GM19238 (cell line): ENCODE measurements at regions not wholly inside any gene's neighbourhood (a gene's known extent, or its start where the extent isn't known, plus 50 kb on each side); places are given as distances from the start of the nearest gene placed in this dataset.
A peak's percentile ranks its signal among the peaks of the same experiment; 100 is the strongest.

Experiments used
- DNase-seq: peaks from one replicate; pipeline ENCODE4 v3.0.0; 2011; ENCODE audit warnings: low spot score; ENCODE audit not compliant: insufficient read length

DNA sequence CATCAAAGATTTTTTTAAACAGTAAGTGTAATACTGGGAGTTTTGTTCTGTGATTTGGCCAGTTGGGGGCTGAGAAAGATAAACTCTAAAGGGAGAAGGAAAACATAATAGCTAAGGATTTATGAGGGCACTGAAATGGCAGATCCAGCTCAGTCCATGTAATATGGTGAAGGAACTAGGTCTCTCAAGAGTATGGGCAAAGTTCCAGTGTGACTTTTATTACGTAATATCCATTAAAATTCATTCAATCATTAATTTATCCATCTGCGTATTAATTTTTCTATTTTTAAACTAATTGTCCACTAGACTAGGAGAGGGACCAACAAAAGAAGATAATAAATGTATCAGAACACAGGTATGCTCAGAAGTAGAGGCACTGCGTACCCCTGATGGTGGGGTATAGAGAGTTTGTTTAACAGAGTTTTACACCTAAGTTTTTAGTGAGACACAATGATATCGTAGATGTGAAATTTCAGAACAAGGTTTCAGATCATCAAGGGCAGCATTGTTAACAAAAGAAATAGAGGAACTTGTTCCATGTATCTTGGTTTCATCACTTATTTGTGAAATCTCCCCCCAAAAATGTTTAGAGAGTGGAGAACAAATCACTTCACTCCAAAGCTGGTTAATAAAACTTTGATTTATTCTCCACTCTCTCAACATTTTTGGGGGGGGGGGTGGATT lies 351.1 kb downstream of the GRXCR1 start:
- DNase-seq, result no peak

DNA sequence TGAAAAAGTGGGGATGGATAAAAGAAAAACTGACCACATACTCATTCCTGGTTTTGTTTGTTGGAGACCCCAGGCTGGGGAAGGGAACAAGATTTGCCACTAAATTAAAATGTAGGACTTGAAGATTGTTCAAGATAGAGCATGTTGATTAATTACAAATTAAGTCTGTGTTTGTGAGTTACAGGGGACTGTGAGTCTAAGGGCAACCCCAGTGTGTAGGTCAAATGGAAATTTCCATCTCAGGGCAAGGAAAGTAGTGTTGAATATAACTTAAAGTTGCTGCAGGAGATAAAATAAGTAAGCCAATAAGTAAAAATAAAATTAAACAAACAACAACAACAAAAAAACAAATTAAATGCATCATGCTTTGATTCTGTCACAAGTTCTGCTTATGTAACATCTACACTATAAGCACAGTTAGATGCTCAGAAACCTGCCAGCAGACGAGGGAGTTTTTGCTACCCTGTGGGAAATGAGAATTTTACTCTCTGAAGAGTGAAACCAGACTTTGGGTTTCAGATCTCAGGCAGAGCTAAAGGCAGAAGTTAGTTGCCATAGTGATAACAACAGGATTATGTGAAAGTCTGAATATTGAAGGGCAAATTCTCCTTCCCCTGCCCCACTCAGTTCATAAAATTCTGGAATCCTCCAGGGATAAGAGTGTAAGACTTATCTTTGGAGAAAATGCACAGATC lies 352.3 kb downstream of the GRXCR1 start:
- DNase-seq, result peak; percentile 8

DNA sequence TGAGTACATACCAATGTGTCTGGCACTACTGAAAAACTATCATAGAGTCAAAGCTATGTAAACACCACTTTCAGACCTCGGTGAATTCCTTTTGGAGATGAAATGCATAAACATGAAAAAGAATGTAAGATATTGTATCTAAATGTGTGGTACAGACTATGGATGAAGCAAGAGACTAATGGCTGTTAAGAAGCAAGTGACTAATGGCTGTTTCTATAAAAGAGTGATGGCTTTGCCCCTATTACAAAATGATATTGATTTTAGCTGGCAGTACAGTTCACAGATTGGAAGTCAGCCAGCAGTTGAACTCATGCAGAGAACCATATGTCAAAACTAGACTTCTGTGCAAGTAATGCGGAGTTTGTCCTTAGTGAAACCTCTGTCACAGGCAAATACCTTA lies 359.3 kb downstream of the GRXCR1 start:
- DNase-seq, result no peak

DNA sequence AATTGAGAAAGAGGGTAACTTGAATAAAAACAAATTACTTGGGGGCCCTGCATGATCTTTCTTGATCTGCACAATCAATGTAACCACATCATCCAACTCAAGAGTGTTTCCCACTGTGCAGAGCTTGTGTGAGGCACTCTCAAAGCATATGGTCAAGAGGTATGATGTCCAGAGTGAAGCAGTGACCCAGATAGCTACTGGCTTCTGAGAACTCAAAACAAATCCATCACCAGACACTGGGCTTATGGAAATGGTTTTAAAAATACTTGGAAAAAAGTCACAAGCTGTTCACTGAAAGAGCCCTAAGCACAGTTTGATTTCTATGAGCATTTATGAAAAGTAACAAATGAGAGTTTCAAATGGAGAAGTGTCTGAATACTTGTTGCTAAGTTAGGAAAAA lies 361.0 kb downstream of the GRXCR1 start:
- DNase-seq, result no peak

DNA sequence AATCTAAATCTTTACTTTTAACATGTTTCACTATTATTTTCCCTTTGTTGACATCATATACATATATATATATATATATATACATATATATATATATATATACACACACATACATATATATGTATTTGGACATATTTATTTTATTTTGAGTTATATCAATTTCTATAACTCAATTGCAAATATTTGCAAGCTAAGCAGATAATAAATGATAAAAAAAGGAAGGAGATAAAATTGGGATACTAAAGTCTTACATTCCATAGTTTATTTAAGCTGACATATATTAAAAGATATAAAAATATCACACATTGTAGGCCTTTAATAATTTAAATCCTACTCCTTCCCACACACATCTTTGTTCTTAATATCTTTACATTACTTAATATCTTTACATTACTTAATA lies 372.2 kb downstream of the GRXCR1 start:
- no peak for DNase-seq

DNA sequence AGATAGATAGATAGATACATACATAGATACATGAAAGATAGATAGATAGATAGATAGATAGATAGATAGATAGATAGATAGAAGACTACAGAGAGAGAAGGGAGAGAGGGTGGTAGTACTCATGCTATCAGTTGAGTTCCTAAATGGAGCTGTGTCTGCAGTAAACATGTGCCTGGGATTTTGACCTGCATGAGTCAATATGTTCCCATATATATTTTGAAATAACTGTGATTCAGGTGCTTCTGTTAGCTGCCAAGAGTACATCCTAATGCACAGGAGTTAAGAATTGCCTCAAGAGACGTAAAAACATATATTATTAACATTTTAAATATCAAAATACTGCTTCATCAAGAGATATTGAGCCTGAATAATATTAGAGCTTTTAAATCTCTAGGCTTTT lies 379.4 kb downstream of the GRXCR1 start:
- DNase-seq, result no peak

DNA sequence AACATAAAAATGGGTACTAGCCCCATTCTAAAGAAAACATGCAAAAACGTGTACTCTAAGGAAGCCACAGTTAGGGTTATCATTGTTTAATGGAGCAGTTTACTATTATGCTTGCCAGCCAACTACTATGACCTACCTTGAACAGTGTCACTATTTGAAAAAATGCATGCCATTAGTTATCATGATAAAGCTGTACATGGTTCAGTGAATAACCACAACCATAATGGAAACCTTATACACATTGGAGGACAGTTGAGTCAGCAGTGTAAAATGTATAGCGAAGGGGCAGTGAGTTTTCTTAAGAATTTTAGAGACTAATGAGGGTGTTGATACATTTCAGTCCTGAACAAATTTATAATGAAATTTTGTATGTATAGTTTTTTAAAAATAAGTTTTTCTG lies 381.9 kb downstream of the GRXCR1 start:
- no peak for DNase-seq

DNA sequence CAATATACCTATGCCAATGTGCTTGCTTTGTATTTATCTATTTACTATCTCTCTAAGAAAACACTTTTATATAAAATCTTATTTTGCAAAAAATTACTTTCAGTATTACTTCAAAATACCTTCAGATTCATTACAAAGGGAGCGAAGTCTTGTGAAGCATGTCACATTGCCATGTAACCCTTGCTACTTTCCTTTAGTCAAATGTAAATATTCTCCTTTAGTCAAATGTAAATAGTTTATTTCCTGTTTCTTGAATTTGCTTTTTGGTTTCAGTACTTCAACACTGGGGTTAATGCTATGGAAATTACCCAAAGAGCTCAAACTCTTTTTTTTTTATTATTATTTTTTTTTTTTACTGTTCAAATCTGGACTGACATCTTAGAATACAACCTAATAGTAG lies 383.3 kb downstream of the GRXCR1 start:
- no peak for DNase-seq

DNA sequence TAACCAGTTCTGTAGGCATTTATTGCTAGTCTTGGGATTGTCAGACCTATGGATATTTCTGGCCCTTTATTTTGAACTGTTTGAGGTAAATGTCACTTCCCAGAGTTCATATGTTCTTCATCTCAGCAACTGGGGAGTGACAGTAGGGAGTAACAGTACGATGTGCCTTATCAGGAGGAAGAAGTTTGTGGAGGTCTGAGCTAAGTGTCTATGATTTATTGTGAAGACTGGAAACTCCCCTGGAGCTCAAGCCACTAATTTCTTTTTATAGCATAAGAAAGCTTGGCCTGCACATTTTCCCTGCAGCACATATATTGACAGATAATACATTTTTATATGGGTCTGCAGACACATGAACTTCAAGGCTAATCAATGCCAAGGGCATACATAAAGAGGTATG lies 383.8 kb downstream of the GRXCR1 start:
- DNase-seq, result no peak

DNA sequence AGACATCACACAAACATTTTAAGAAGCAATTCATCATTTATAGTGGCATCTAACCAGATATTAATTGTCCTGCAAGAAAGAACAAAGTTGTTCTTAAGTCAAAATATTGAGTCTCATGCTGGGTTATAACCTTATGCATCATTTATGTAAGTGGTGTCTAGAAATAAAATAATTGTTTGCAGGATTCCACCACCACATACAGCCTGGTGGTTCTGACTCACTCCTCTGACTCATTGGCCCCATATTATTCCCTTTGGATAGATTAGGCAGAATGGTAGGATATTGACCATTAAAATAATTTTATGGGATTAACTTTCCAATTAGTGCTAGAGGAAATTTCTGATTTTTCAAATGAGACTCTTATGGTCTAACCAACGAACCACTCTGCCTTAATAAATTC lies 384.5 kb downstream of the GRXCR1 start:
- DNase-seq, result no peak

DNA sequence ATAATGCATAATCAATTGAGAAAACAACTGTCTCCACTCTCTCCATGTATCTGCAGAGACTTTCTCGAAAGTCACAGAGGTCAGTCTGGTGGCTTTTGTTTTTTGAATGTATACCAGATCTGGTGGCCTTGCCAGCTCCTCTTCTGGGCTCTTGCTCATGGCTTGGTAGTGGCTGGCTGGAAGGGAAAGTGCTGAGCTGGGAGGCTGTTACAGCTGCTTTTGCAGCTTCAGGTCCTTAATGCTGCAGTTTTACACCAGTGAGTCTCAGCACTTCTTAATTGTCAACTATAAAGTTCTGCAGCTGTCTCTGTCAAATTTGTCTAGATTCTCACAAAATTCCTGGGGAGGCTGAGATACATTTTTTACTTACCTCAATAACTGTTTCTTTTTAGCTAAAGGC lies 390.0 kb downstream of the GRXCR1 start:
- no peak for DNase-seq

DNA sequence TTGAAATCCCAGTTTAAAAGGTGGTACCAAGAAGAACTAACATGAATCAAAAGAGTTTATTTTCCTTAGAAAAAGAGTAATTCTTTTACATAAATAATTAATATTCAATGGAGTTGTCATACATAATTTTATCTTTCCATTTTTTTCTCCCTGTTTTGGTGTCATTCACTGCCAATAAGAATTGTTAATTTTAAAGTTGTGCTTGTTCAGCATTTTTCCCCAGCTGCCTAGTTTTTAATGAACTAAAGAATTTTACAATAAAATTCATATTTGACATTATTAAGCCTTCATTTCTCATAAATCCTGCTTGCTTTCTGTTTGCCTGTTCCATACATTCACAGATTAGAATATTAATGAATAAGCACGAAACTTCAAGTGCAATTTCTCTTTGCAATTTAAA lies 393.6 kb downstream of the GRXCR1 start:
- no peak for DNase-seq

DNA sequence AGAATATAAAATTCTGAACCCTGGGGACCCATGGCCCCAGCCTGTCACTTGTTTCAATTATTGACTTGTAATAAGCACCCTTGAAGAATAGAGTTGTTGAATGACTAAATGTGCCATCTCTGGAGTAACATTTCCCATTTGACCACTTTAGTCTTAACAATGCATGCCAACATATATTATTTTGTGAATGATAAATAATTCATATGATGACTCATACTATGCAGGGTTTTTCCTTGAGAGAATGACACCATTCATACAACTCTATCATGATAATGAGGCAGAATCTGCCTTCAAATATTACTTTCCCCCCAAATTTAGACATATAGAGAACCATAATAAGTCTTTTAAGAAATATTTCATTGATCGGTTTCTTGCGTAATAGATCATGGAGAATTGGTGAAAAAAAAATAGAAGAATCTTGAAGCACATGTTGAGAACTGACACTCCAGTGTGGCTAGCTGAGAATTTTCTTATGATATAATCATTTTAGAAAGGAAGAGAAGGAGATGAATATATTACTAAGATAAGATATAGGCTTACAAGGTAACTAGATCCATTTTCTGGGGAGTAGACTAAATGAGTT lies 404.5 kb downstream of the GRXCR1 start:
- no peak for DNase-seq

DNA sequence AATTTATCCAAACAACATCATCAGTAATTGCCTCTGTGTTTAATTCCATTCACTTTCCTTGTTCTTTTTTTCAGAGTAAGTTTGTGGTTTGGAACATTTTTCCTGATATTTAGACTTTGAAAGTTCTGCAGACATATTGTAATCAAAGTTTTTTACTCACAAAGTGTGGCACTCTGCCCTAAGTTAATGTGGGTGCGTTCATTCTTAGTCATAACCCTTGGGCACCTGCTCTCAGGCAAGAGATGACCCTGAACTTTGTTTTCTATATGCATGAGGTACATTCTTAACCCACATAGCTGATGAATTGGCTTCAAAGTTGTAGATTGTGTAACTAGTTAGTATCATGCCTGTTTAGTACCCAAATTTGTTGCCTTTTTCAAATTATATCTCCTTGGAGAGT lies 424.3 kb downstream of the GRXCR1 start:
- no peak for DNase-seq

DNA sequence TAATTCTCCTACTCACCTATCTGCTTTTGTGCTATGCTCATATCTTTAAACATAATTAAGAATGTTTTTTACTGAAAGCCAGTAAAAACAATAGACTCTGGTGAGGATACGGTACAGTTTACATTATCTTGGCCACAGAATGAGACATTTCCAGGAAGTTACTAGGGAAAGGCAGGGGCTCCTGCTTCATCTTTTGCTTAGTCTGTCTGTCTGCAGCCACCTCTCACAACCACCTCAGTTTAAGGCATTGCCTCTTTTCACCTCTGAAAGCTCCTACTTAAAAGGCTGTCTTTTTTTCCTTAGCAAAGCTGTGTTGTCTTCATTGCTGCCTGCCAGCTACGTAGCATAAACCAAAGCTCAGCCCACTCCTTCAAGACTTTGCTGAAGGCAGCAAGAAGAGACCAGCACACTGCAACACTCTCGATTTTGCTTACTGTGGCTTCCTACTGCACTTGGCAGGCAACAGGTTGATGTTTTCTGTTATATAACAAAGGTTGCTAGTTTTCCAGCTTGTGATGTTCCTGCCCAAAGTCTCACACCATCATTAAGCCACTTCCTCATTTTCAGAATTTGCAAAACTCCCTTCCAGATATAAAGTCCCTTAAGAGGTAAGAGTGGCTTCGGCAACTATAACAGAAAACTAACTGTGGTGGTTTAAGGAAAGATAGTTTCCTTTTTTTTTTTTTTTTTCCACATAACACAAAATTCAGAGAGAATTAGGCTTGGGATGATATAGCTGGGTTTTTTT lies 432.9 kb downstream of the GRXCR1 start:
- DNase-seq, result no peak

DNA sequence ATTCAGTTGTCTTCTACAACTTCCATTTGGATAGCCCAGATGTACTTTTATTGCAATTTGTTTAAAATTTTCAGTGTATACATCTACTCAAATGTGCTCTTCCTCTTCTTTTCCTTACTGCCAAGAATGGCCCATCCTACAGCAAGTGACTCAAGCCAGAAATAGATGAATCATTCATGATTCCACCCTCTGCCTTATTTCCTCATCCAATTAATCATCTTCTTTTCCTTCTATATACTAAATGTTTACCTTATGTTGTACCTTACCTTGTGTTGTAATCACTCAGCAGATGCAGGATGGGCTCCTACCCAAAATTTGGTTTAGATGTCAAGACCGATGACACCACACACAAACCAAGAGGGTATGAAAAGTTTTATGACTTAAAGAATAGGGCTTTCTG lies 437.8 kb downstream of the GRXCR1 start:
- no peak for DNase-seq

DNA sequence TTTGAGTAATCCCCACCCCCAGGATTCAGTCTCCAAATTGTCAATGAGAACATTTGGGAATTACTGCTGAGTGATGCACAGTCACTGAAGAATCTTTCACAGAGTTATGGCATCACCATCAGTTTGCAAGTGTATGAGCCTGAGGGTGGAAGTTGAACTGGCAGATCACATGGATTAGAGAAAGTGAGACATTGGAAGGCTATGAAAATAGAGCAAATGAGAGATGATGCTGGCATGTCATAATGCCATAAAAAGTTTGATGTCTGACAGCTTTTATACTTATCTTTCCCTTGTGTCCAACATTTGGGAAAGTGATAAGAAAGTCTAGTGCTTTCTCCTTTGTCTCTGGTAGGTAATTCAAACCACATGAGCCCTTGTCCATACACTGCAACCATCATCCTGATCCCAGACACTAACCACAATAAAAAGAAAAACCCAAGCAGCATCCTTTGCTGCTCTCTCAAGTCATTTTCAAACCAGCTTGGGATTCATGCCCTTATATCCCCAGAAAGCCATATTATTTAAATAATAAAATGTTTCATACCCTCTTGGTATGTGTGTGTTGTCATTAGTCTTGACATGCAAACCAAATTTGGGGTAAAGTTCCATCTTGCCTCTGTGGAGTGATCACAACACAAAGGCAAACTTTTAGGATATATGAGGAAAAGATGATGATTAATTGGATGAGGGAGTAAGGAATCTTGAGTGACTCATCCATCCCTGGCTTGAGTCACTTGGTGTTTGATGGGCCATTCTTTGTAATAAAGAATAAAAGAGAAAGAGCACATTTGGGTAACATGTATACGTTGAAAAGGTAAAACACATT lies 438.9 kb downstream of the GRXCR1 start:
- no peak for DNase-seq

DNA sequence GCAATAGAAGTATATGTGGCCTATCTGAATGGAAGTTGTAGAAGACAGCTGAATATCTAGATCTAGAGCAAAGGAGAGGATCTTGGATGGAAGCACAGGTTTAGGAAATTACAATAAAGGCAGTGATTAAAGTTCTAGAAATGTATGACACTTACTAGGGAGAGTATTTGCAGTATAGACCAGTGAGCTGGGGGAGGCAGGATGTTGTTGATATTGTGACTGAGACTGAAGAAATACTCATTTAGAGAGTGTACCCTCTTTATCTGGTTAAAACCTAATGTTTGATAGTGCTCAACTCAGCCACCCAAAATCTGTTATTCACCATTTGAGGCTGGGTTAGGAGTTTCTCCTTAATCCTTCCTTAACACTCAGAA lies 439.5 kb downstream of the GRXCR1 start:
- DNase-seq, result no peak

DNA sequence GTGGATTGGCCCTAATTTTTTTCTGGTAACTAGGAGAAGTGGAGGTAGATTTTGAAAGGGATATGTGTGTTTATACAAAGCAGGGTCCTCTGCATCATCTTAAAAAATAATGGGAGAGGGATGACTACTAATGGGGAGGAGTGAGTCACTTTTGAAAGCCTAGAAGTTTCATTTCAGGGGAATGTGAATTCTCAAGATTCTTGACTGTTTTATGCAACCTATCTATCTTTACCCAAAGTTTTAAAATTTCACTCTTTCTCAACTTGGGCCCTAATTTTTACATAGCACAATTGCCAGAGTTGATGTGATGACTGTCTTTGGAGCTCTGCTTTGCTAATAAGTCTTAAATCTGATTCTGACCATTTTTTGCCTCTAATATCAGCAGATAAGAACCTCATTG lies 445.2 kb downstream of the GRXCR1 start:
- no peak for DNase-seq

DNA sequence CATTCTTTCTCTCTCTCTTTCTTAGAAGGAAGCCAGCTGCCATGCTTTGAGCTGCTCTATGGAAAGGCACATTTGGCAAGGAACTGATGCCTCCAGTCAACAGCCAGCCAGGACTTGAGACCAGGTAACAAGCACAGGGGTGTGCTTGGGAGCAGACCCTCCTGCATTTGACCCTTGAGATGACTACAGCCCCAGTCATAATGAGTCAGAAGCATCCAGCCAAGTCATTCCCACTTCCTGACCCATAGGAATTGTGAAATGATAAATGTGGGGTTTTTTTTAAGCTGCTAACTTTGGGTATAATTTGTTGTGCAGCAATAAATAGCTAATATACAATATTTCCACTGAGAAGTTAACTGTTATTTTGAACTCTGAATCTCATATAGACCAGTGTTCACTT lies 446.9 kb downstream of the GRXCR1 start:
- no peak for DNase-seq

DNA sequence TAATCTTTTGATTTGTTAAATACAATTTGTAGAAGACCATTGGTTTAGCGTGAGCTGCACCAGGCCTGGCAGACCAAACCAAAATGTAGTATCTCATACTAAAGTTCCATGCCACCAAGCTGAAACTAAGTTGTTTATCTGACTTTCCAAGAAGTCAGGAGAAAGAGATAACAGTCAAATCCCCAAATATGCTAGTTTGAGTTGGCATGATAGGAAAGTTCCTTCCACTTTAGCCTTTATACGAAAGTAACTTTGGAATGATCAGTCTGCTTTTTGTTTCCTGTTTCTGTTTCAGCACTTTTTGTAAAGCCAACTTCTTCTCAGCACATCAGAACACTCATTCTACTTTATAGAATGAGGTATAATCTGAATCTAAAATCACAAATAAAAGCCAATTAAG lies 449.2 kb downstream of the GRXCR1 start:
- no peak for DNase-seq

DNA sequence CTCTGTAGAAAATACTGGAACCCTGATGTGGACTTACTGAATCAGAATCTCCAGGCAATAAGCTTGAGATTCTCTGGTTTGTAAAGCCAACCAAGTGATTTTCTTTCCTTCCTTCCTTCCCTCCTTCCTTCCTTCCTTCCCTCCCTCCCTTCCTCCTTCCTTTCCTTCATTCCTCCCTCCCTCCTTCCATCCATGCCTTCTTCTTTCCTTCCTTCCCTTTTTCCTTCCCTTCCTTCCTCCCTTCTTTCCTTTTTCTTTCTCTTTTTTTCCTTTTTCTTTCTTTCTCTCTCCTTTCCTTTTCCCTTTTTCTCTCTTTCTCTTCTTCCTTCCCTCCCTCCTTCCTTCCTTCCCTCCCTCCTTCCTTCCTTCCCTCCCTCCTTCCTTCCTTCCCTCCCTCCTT lies 450.8 kb downstream of the GRXCR1 start:
- DNase-seq, result no peak
